ENCODE measurements at regions not wholly inside any gene's neighbourhood (a gene's known extent, or its start where the extent isn't known, plus 50 kb on each side); places are given as distances from the start of the nearest gene placed in this dataset.

DNA sequence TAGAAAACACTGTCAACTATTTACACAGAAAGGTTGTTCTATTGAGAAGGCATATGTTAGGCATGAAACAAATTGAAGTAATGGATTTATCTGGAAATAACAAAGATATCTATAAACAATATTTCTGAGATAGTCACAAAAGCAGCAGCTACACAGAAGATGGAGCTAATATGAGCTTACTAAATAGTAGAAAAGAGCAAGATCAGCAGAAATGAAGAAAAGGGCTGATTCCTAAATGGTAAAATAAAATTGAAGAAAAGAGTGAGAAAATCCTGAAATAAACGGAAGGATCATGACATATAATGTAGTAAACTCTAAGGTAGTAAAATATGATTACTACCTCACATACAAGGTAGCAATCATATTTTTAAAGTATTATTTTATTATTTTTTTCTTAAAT is 1263.9 kb downstream of the FSCB start:
- Histone ChIP-seq H3K27ac (no peak overlapping the region), H3K4me3 (no peak overlapping the region), H3K4me1 (no peaks in the 10 kb centered on the region), H3K9me3 (peaks cover 0 to 7% of the 10 kb centered on the region in 2 donors), H3K36me3 (no peaks in the 10 kb centered on the region), H3K27me3 (no peaks in the 10 kb centered on the region)
- intact Hi-C loops (cut with DNase I) = no loop called here
- ATAC-seq = no peak
- TF ChIP-seq, protein P1, sequence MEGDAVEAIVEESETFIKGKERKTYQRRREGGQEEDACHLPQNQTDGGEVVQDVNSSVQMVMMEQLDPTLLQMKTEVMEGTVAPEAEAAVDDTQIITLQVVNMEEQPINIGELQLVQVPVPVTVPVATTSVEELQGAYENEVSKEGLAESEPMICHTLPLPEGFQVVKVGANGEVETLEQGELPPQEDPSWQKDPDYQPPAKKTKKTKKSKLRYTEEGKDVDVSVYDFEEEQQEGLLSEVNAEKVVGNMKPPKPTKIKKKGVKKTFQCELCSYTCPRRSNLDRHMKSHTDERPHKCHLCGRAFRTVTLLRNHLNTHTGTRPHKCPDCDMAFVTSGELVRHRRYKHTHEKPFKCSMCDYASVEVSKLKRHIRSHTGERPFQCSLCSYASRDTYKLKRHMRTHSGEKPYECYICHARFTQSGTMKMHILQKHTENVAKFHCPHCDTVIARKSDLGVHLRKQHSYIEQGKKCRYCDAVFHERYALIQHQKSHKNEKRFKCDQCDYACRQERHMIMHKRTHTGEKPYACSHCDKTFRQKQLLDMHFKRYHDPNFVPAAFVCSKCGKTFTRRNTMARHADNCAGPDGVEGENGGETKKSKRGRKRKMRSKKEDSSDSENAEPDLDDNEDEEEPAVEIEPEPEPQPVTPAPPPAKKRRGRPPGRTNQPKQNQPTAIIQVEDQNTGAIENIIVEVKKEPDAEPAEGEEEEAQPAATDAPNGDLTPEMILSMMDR (IDR thresholded peaks at IDR 0.05) = no peak
- no peak for DNase-seq

DNA sequence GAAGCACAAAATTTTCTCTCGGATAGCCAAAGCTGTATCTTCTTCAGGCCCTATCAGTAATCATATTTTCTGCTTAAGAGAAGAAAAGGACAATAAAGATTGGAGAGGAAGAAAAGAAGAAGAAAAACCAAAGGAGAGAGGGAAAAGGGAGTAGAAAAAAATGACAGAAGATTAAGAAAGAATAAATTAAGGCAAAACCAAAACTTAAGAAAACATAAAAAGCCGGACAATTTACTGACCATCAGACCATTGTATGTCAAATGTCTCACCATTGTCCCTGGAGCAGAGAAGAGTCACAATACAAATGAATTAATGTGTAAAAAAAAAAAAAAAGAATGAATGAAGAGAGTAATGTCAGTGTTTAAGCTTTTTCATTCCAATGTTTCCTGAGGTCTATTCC is 1274.8 kb downstream of the FSCB start:
- H3K27me3 ChIP-seq = no peaks in the 10 kb centered on the region

DNA sequence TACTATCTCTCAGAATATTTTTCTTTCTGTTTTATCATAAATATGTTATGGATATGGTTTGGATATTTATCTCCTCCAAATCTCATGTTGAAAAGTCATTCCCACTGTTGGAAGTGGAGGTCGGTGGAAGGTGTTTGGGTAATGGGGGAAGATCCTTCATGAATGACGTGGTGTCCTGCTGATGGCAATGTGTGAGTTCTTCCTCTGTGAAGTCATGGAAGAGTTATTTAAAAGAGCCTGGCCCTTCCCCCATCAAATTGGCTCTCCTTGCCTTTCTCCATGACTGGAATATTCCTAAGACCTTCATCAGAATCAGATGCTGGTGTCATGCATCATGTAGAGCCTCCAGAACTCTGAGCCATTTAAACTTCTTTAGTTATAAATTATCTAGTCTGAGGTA is 1291.6 kb downstream of the FSCB start:
- intact Hi-C loops (cut with DNase I) = no loop called here

More for the DNA sequence above, 1274.8 kb downstream of the FSCB start:
- Histone ChIP-seq H3K4me3 (no peak overlapping the region), H3K36me3 (no peaks in the 10 kb centered on the region), H3K27ac (no peak overlapping the region), H3K9me3 (peaks cover 0 to 20% of the 10 kb centered on the region in 2 donors), H3K4me1 (no peaks in the 10 kb centered on the region)
- TF ChIP-seq, protein P1 (IDR thresholded peaks at IDR 0.05) = no peak
- DNase-seq (no peak), ATAC-seq (no peak)
- intact Hi-C loops (cut with DNase I) = no loop called here

DNA sequence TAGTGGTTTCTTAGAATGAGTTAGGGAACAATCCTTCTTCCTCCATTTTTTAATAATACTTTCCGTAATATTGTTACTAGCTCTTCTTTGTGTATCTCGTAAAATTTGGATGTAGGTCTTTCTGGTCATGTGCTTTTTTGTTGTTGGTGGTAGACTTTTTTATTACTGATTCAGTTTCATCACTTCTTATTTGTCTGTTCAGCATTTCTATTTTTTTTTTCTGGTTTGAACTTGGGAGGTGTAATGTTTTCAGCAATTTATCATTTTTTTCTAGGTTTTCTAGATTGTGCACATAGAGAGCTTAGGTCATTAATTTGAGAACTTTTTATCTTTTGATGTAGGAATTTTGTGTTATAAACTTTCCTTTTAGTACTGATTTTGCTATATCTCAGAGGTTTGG is 1299.9 kb downstream of the FSCB start:
- Histone ChIP-seq H3K4me1 (no peaks in the 10 kb centered on the region), H3K36me3 (no peaks in the 10 kb centered on the region), H3K4me3 (no peak overlapping the region), H3K9me3 (no peaks in the 10 kb centered on the region), H3K27ac (no peak overlapping the region), H3K27me3 (no peaks in the 10 kb centered on the region)
- no peak for DNase-seq
- TF ChIP-seq, protein P1 (IDR thresholded peaks at IDR 0.05) = no peak
- intact Hi-C loops (cut with DNase I) = no loop called here
- no peak for ATAC-seq

More for the DNA sequence above, 1291.6 kb downstream of the FSCB start:
- no peak for ATAC-seq
- TF ChIP-seq, protein P1 (IDR thresholded peaks at IDR 0.05) = no peak
- Histone ChIP-seq H3K4me3 (no peak overlapping the region), H3K27me3 (no peaks in the 10 kb centered on the region), H3K9me3 (peaks cover 0 to 10% of the 10 kb centered on the region in 2 donors), H3K36me3 (no peaks in the 10 kb centered on the region), H3K4me1 (no peaks in the 10 kb centered on the region), H3K27ac (no peak overlapping the region)
- no peak for DNase-seq

DNA sequence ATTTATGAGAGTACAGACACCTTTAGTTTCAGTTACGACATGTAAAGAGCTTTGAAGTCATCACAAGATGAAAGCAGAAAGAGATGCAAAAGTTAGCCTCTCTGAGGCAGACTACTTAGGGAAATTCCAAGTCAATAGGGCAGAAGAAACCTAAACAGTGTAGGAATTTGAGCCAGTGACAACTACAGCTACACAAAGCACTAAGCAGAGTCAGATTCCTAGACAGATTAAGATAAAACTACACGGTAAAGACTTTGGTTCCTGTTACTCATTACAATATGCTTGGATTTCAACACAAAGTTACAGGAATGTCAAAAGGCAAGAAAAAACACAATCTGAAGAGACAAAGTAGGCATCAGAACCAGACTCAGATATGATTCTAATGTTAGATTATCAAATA is 1302.3 kb downstream of the FSCB start:
- TF ChIP-seq, protein P1 (IDR thresholded peaks at IDR 0.05) = no peak
- Histone ChIP-seq H3K9me3 (no peaks in the 10 kb centered on the region), H3K4me3 (no peak overlapping the region), H3K4me1 (no peaks in the 10 kb centered on the region), H3K27ac (no peak overlapping the region), H3K36me3 (no peaks in the 10 kb centered on the region), H3K27me3 (no peaks in the 10 kb centered on the region)
- no peak for DNase-seq
- no peak for ATAC-seq
- intact Hi-C loops (cut with DNase I) = no loop called here
